ENCODE measurements at regions not wholly inside any gene's neighbourhood (a gene's known extent, or its start where the extent isn't known, plus 50 kb on each side); places are given as distances from the start of the nearest gene placed in this dataset.

DNA sequence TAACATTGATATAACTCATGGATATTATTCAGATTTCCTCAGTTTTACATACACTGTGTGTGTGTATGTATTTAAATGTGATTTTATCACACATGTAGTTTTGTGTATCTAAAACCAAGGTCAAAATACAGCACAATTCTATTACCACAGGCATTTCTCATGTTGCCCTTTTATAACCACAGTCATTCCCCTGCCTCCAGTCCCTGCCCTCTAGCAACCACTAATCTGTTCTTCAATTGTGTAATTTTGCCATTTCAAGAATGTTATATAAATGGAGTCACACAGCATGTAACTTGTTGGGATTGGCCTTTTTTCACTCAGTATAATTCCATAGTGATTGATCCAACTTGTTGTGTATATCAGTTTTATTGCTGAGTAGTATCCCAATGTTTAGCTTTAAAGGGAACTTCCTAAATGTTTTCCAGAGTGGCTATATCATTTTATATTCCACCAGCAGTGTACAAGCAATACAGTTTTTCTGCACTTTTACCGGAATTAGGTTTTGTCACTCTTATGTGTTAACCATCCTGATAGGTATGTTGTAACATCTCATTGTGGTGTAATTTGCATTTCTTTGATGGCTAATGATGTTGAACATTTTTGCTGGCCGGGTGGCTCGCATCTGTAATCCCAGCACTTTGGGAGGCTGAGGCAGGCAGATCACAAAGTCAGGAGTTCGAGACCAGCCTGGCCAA, 338.2 kb downstream of the SOX4 start:
- H3K36me3 ChIP-seq (replicated peaks in 1 of 2; ENCODE audit: control extremely low read depth in 1 of 2, control insufficient read depth in 1 of 2, extremely low read depth in 1 of 2, insufficient read depth in 2 of 2, low read length in 1 of 2) = no peaks in the 10 kb centered on the region
- H4K20me1 ChIP-seq (ENCODE audit: control insufficient read depth, insufficient read depth, low read length, poor library complexity, severe bottlenecking) = no peaks in the 10 kb centered on the region
- Mint-ChIP-seq H3K27ac (no peak overlapping the region), H3K27me3 (no peaks in the 10 kb centered on the region), H3K4me1 (no peaks in the 10 kb centered on the region), H3K9me3 (ENCODE audit: insufficient read depth) (peaks cover 2% of the 10 kb centered on the region), H3K4me3 (no peak overlapping the region)
- TF ChIP-seq, protein P1, sequence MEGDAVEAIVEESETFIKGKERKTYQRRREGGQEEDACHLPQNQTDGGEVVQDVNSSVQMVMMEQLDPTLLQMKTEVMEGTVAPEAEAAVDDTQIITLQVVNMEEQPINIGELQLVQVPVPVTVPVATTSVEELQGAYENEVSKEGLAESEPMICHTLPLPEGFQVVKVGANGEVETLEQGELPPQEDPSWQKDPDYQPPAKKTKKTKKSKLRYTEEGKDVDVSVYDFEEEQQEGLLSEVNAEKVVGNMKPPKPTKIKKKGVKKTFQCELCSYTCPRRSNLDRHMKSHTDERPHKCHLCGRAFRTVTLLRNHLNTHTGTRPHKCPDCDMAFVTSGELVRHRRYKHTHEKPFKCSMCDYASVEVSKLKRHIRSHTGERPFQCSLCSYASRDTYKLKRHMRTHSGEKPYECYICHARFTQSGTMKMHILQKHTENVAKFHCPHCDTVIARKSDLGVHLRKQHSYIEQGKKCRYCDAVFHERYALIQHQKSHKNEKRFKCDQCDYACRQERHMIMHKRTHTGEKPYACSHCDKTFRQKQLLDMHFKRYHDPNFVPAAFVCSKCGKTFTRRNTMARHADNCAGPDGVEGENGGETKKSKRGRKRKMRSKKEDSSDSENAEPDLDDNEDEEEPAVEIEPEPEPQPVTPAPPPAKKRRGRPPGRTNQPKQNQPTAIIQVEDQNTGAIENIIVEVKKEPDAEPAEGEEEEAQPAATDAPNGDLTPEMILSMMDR (IDR thresholded peaks at IDR 0.05) = no peak
- TF ChIP-seq EZH2 (IDR thresholded peaks at IDR 0.05; ENCODE audit: borderline replicate concordance, insufficient read depth, low read depth, low read length, poor library complexity, severe bottlenecking) = no peak
- CTCF ChIA-PET = no interaction called here
- peaks cover 2 to 7% (median 5%) of the 10 kb centered on the region in 3 donors for H3K9me3 ChIP-seq (ENCODE audit: control extremely low read depth in 1 of 3, control insufficient read depth in 2 of 3, insufficient read depth in 1 of 3, low read length in 2 of 3)
- H3K9ac ChIP-seq (ENCODE audit: low read length) = no peak overlapping the region
- H2AFZ ChIP-seq (ENCODE audit: insufficient read depth, low read depth, low read length, poor library complexity, severe bottlenecking) = no peak overlapping the region
- no peak for ATAC-seq (ENCODE audit: low read depth)
- no peak for DNase-seq
- no peaks in the 10 kb centered on the region for H3K79me2 ChIP-seq (ENCODE audit: control insufficient read depth, insufficient read depth, low read length)
- H3K4me1 ChIP-seq (ENCODE audit: control insufficient read depth in 2 of 2, insufficient read depth in 2 of 2, low read length in 2 of 2) = no peaks in the 10 kb centered on the region
- no peak overlapping the region for H3K27ac ChIP-seq (ENCODE audit: low read length in 2 of 2)
- POLR2A ChIA-PET = no interaction called here
- H3K4me3 ChIP-seq (ENCODE audit: control extremely low read depth in 1 of 5, extremely low read depth in 1 of 5, insufficient read depth in 1 of 5, low read depth in 2 of 5, low read length in 4 of 5) = no peak overlapping the region
- 94% methylated on average over 2 of the region's 4 CpGs for WGBS (ENCODE audit: insufficient coverage)
- H3K4me2 ChIP-seq (replicated peaks; ENCODE audit: low read depth, low read length, poor library complexity, severe bottlenecking) = no peak overlapping the region
- no peaks in the 10 kb centered on the region for H3K27me3 ChIP-seq (replicated peaks in 1 of 4; ENCODE audit: control extremely low read depth in 1 of 4, control insufficient read depth in 3 of 4, insufficient read depth in 4 of 4, low read length in 3 of 4)
- intact Hi-C loops (cut with micrococcal nuclease) = no loop called here

DNA sequence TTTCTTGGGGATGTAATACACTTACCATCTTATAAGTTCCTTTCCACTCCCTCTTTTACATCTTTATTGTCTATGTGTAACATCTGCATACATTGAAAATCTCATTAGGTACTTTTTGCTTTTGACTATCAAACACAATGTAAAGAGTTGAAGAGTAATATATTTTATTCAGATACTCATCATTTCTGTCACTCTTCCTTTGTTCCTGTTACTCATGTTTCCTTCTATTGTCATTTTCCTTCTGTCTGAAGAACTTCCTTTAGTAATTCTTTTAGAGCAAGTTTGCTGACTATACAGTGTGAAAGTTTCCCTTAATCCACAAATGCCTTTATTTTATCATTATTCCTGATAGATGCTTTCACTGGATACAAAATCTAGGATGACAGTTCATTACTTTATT, 339.8 kb downstream of the SOX4 start:
- H3K27me3 ChIP-seq (replicated peaks in 1 of 4; ENCODE audit: control extremely low read depth in 1 of 4, control insufficient read depth in 3 of 4, insufficient read depth in 4 of 4, low read length in 3 of 4) = no peaks in the 10 kb centered on the region
- no peak for ATAC-seq (ENCODE audit: low read depth)
- H3K27ac Mint-ChIP-seq = no peak overlapping the region
- H3K9ac ChIP-seq (ENCODE audit: low read length) = no peak overlapping the region
- ChIA-PET CTCF (no interaction called here), POLR2A (no interaction called here)
- TF ChIP-seq, protein P1 (IDR thresholded peaks at IDR 0.05) = no peak
- TF ChIP-seq EZH2 (IDR thresholded peaks at IDR 0.05; ENCODE audit: borderline replicate concordance, insufficient read depth, low read depth, low read length, poor library complexity, severe bottlenecking) = no peak
- H2AFZ ChIP-seq (ENCODE audit: insufficient read depth, low read depth, low read length, poor library complexity, severe bottlenecking) = no peak overlapping the region
- H3K4me3 Mint-ChIP-seq = no peak overlapping the region
- no peaks in the 10 kb centered on the region for H3K36me3 ChIP-seq (replicated peaks in 1 of 2; ENCODE audit: control extremely low read depth in 1 of 2, control insufficient read depth in 1 of 2, extremely low read depth in 1 of 2, insufficient read depth in 2 of 2, low read length in 1 of 2)
- H3K4me3 ChIP-seq (ENCODE audit: control extremely low read depth in 1 of 5, extremely low read depth in 1 of 5, insufficient read depth in 1 of 5, low read depth in 2 of 5, low read length in 4 of 5) = no peak overlapping the region
- H3K9me3 Mint-ChIP-seq (ENCODE audit: insufficient read depth) = peaks cover 2% of the 10 kb centered on the region
- no peak for DNase-seq
- no peak overlapping the region for H3K27ac ChIP-seq (ENCODE audit: low read length in 2 of 2)
- no peaks in the 10 kb centered on the region for H3K27me3 Mint-ChIP-seq
- no peak overlapping the region for H3K4me2 ChIP-seq (replicated peaks; ENCODE audit: low read depth, low read length, poor library complexity, severe bottlenecking)
- H3K79me2 ChIP-seq (ENCODE audit: control insufficient read depth, insufficient read depth, low read length) = no peaks in the 10 kb centered on the region
- peaks cover 2 to 7% (median 5%) of the 10 kb centered on the region in 3 donors for H3K9me3 ChIP-seq (ENCODE audit: control extremely low read depth in 1 of 3, control insufficient read depth in 2 of 3, insufficient read depth in 1 of 3, low read length in 2 of 3)
- intact Hi-C loops (cut with micrococcal nuclease) = no loop called here
- H3K4me1 Mint-ChIP-seq = no peaks in the 10 kb centered on the region
- H4K20me1 ChIP-seq (ENCODE audit: control insufficient read depth, insufficient read depth, low read length, poor library complexity, severe bottlenecking) = no peaks in the 10 kb centered on the region
- no peaks in the 10 kb centered on the region for H3K4me1 ChIP-seq (ENCODE audit: control insufficient read depth in 2 of 2, insufficient read depth in 2 of 2, low read length in 2 of 2)

All from B cell (primary cell).